Neural crest cell (in vitro differentiated cells): ENCODE measurements at regions not wholly inside any gene's neighbourhood (a gene's known extent, or its start where the extent isn't known, plus 50 kb on each side); places are given as distances from the start of the nearest gene placed in this dataset.

ENCODE experiments used
- DNase-seq: peaks from one replicate; pipeline ENCODE4 v3.0.0; 2021; ENCODE audit warnings: low read depth, mixed read lengths, low spot score
- H3K27ac Mint-ChIP-seq: one replicate; pipeline ENCODE4 v1.8.0; 2021; ENCODE audit warnings: mild to moderate bottlenecking, mixed read lengths; ENCODE audit not compliant: unreplicated experiment
- H3K27me3 Mint-ChIP-seq: 2 replicates; pipeline ENCODE4 v1.8.0; 2021; ENCODE audit warnings: low read depth, mild to moderate bottlenecking, mixed read lengths
- H3K36me3 Mint-ChIP-seq: 2 replicates; pipeline ENCODE4 v1.8.0; 2021; ENCODE audit warnings: low read depth, mild to moderate bottlenecking, mixed read lengths
- H3K4me1 Mint-ChIP-seq: 2 replicates; pipeline ENCODE4 v1.8.0; 2021; ENCODE audit warnings: mixed read lengths
- H3K4me3 Mint-ChIP-seq: one replicate; pipeline ENCODE4 v1.8.0; 2021; ENCODE audit warnings: mild to moderate bottlenecking, mixed read lengths
- H3K9me3 Mint-ChIP-seq: 2 replicates; pipeline ENCODE4 v1.8.0; 2021; ENCODE audit warnings: mixed read lengths
- TF ChIP-seq, protein P1 (sequence below): fragments of 200-600 bp; sonication (generic); conservative IDR thresholded peaks from 2 replicates; pipeline ENCODE4 v1.5.0; 2021; ENCODE audit warnings: antibody characterized with exemption, mild to moderate bottlenecking

GRCh38 chr11:37947821-37948220 lies 1349.8 kb upstream of the RAG2 start:
- no peak overlapping the region for H3K27ac Mint-ChIP-seq
- TF ChIP-seq, protein P1, sequence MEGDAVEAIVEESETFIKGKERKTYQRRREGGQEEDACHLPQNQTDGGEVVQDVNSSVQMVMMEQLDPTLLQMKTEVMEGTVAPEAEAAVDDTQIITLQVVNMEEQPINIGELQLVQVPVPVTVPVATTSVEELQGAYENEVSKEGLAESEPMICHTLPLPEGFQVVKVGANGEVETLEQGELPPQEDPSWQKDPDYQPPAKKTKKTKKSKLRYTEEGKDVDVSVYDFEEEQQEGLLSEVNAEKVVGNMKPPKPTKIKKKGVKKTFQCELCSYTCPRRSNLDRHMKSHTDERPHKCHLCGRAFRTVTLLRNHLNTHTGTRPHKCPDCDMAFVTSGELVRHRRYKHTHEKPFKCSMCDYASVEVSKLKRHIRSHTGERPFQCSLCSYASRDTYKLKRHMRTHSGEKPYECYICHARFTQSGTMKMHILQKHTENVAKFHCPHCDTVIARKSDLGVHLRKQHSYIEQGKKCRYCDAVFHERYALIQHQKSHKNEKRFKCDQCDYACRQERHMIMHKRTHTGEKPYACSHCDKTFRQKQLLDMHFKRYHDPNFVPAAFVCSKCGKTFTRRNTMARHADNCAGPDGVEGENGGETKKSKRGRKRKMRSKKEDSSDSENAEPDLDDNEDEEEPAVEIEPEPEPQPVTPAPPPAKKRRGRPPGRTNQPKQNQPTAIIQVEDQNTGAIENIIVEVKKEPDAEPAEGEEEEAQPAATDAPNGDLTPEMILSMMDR, result no peak
- no peaks in the 10 kb centered on the region for H3K27me3 Mint-ChIP-seq
- H3K4me1 Mint-ChIP-seq, result no peaks in the 10 kb centered on the region
- H3K4me3 Mint-ChIP-seq, result no peak overlapping the region
- DNase-seq, result no peak
- peaks cover 12% of the 10 kb centered on the region for H3K9me3 Mint-ChIP-seq
- peaks cover 4% of the 10 kb centered on the region for H3K36me3 Mint-ChIP-seq

DNA sequence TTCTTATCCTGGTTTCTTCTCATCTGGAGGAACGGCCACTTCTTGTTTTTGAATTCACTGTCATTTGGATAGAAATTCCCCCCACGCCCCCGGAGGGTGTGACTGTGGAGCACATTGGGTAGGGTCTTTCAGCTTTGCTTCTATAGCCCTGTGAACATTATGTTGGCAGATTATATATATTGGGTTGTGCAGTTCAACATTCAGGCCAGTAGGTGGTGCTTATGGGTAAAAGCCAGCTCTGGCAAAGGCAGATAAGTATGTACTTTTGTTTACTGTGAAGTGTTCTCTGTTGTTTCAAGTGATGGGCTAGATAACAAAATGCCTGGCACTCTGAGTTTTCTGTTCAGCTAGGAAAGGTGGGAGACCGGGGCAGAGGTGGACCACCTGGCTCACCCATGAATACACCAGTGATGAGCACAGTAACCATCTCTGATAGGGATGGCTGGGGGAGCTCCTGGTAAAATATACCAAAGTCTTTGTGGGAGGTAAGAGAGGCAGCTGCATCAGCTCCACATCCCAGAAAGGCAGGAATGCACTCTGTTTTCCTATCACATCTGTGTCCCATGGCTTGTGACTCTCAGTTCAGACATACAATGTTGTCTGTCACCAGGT lies 1348.2 kb upstream of the RAG2 start:
- no peak overlapping the region for H3K4me3 Mint-ChIP-seq
- peak; percentile 30 for DNase-seq
- H3K36me3 Mint-ChIP-seq, result peaks cover 4% of the 10 kb centered on the region
- peaks cover 12% of the 10 kb centered on the region for H3K9me3 Mint-ChIP-seq
- no peak overlapping the region for H3K27ac Mint-ChIP-seq
- TF ChIP-seq, protein P1, result peak; percentile 77
- H3K4me1 Mint-ChIP-seq, result no peaks in the 10 kb centered on the region
- H3K27me3 Mint-ChIP-seq, result no peaks in the 10 kb centered on the region

DNA sequence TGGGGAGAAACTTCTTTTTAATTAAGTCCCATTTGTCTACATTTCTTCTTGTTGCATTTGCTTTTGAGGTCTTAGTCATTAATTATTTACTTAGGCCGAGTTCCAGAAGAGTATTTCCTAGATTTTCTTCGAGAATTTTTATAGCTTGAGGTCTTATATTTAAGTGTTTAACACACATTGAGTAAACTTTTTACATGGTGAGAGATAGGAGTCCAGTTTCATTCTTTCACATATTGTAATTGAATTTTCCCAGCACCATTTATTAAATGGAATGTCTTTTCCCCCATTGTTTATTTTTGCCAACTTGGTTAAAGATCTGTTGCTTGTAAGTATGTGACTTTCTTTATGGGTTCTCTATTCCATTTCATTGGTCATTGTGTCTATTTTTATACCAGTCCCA lies 1344.0 kb upstream of the RAG2 start:
- H3K27ac Mint-ChIP-seq, result no peak overlapping the region
- no peaks in the 10 kb centered on the region for H3K27me3 Mint-ChIP-seq

GRCh38 chr11:37929100-37929653 lies 1331.1 kb upstream of the RAG2 start:
- TF ChIP-seq, protein P1, result no peak
- no peaks in the 10 kb centered on the region for H3K4me1 Mint-ChIP-seq
- no peak overlapping the region for H3K4me3 Mint-ChIP-seq
- H3K36me3 Mint-ChIP-seq, result no peaks in the 10 kb centered on the region
- peaks cover 11% of the 10 kb centered on the region for H3K9me3 Mint-ChIP-seq
- no peaks in the 10 kb centered on the region for H3K27me3 Mint-ChIP-seq
- no peak overlapping the region for H3K27ac Mint-ChIP-seq
- no peak for DNase-seq

More for the DNA sequence above, 1344.0 kb upstream of the RAG2 start:
- H3K4me1 Mint-ChIP-seq, result no peaks in the 10 kb centered on the region
- TF ChIP-seq, protein P1, result no peak
- H3K9me3 Mint-ChIP-seq, result peaks cover 12% of the 10 kb centered on the region
- H3K36me3 Mint-ChIP-seq, result peaks cover 4% of the 10 kb centered on the region
- DNase-seq, result no peak
- H3K4me3 Mint-ChIP-seq, result no peak overlapping the region

DNA sequence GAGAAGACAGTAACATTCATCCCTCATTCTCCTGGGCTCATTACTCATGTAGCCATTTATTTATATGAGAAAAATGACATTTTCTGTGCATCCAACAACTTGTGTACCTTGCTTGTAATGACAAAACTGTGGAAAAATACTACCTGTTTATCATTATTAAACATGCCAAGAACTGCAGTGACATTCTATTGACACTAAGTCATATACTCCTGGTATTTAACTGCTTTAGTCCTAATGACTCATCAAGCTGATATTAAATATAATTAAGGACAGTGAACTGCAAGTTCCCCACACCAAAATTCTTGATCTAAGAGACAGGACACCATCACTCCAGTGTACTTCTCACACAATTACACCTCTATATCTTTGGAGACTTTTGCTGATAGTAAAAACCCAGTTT lies 1328.7 kb upstream of the RAG2 start:
- Mint-ChIP-seq H3K27ac (no peak overlapping the region), H3K9me3 (peaks cover 4% of the 10 kb centered on the region), H3K27me3 (no peaks in the 10 kb centered on the region), H3K4me1 (no peaks in the 10 kb centered on the region), H3K4me3 (no peak overlapping the region), H3K36me3 (no peaks in the 10 kb centered on the region)
- TF ChIP-seq, protein P1, result no peak
- DNase-seq, result no peak
